ENCODE measurements at regions not wholly inside any gene's neighbourhood (a gene's known extent, or its start where the extent isn't known, plus 50 kb on each side); places are given as distances from the start of the nearest gene placed in this dataset.
"Not testable (repeated sequence)": the region's sequence is repeated elsewhere in the genome, so short reads cannot be mapped to it uniquely, and the experiment has no call there.

GRCh38 chr2:114259389-114259788 lies 183.1 kb upstream of the DPP10 start:
- DNase-seq (ENCODE audit: low read depth): no peak

- no peak for DNase-seq (ENCODE audit: low read depth)
These were observed 181.1 kb upstream of the DPP10 start for GRCh38 chr2:114261366-114261765.

GRCh38 chr2:114265261-114265660 lies 177.2 kb upstream of the DPP10 start:
- no peak for DNase-seq (ENCODE audit: low read depth)

- no peak for DNase-seq (ENCODE audit: low read depth)
These were observed 167.5 kb upstream of the DPP10 start for GRCh38 chr2:114274957-114275356.

- DNase-seq (ENCODE audit: low read depth): no peak
These were observed 161.3 kb upstream of the DPP10 start for GRCh38 chr2:114281188-114281587.

GRCh38 chr2:114283774-114284173 lies 158.7 kb upstream of the DPP10 start:
- no peak for DNase-seq (ENCODE audit: low read depth)

- no peak for DNase-seq (ENCODE audit: low read depth)
These were observed 156.0 kb upstream of the DPP10 start for GRCh38 chr2:114286438-114286837.

- DNase-seq (ENCODE audit: low read depth): no peak
These were observed 149.1 kb upstream of the DPP10 start for GRCh38 chr2:114293355-114293754.

GRCh38 chr2:114294741-114295140 lies 147.7 kb upstream of the DPP10 start:
- DNase-seq (ENCODE audit: low read depth): no peak

- DNase-seq (ENCODE audit: low read depth): not testable (repeated sequence)
These were observed 142.1 kb upstream of the DPP10 start for GRCh38 chr2:114300351-114300750.

GRCh38 chr2:114316532-114317300 lies 125.7 kb upstream of the DPP10 start:
- no peak for DNase-seq (ENCODE audit: low read depth)

GRCh38 chr2:114330594-114330993 lies 111.8 kb upstream of the DPP10 start:
- DNase-seq (ENCODE audit: low read depth): no peak

- DNase-seq (ENCODE audit: low read depth): no peak
These were observed 110.5 kb upstream of the DPP10 start for GRCh38 chr2:114331934-114332333.

GRCh38 chr2:114345246-114345645 lies 97.2 kb upstream of the DPP10 start:
- no peak for DNase-seq (ENCODE audit: low read depth)

GRCh38 chr2:114346658-114347057 lies 95.8 kb upstream of the DPP10 start:
- DNase-seq (ENCODE audit: low read depth): no peak

- no peak for DNase-seq (ENCODE audit: low read depth)
These were observed 92.2 kb upstream of the DPP10 start for GRCh38 chr2:114350186-114350725.

GRCh38 chr2:114352988-114353387 lies 89.5 kb upstream of the DPP10 start:
- DNase-seq (ENCODE audit: low read depth): no peak

- DNase-seq (ENCODE audit: low read depth): no peak
These were observed 88.2 kb upstream of the DPP10 start for GRCh38 chr2:114354199-114354598.

- no peak for DNase-seq (ENCODE audit: low read depth)
These were observed 73.7 kb upstream of the DPP10 start for GRCh38 chr2:114368705-114369104.

- DNase-seq (ENCODE audit: low read depth): not testable (repeated sequence)
These were observed 70.7 kb upstream of the DPP10 start for GRCh38 chr2:114371721-114372120.

GRCh38 chr2:114373591-114373990 lies 68.8 kb upstream of the DPP10 start:
- no peak for DNase-seq (ENCODE audit: low read depth)

GRCh38 chr2:114384441-114384840 lies 58.0 kb upstream of the DPP10 start:
- no peak for DNase-seq (ENCODE audit: low read depth)

GRCh38 chr2:114389021-114389420 lies 53.4 kb upstream of the DPP10 start:
- no peak for DNase-seq (ENCODE audit: low read depth)
